Lung (tissue), 11 donors: ENCODE measurements at regions not wholly inside any gene's neighbourhood (a gene's known extent, or its start where the extent isn't known, plus 50 kb on each side); places are given as distances from the start of the nearest gene placed in this dataset.
A peak's percentile ranks its signal among the peaks of the same experiment; 100 is the strongest.

Experiments
- ATAC-seq: fragments of 200-7000 bp; cut with Tn5 transposase; one replicate; pipeline ENCODE4 v1.9.1; 2020; ENCODE audit warnings: moderate number of reproducible peaks; ENCODE audit not compliant: insufficient read depth, low FRiP score
- DNase-seq, 3 donors: peaks; one replicate each; pipeline ENCODE4 v3.0.0-alpha.2; 2013 to 2017
- H3K27ac ChIP-seq, 2 donors: one replicate each; pipeline ENCODE4 v1.5.1; 2013; ENCODE audit warnings: mild to moderate bottlenecking in 2 of 2, moderate library complexity in 2 of 2, control low read depth in 1 of 2, inconsistent platforms in 1 of 2, low read depth in 1 of 2, low read length in 1 of 2
- H3K27me3 ChIP-seq, 3 donors: one replicate each; pipeline ENCODE4 v1.5.1; 2013; ENCODE audit warnings: low read length in 2 of 3; ENCODE audit not compliant: control insufficient read depth in 3 of 3, insufficient read depth in 3 of 3
- H3K36me3 ChIP-seq, 4 donors: one replicate each; pipeline ENCODE4 v1.5.1; 2013; ENCODE audit warnings: low read length in 4 of 4, mild to moderate bottlenecking in 1 of 4, moderate library complexity in 1 of 4; ENCODE audit not compliant: control insufficient read depth in 4 of 4, insufficient read depth in 4 of 4
- H3K4me1 ChIP-seq, 5 donors: one replicate each; pipeline ENCODE4 v1.5.1; 2013; ENCODE audit warnings: low read length in 5 of 5, mild to moderate bottlenecking in 2 of 5, moderate library complexity in 1 of 5; ENCODE audit not compliant: control insufficient read depth in 5 of 5, insufficient read depth in 5 of 5
- H3K4me3 ChIP-seq: one replicate; pipeline ENCODE4 v1.5.1; 2013; ENCODE audit warnings: mild to moderate bottlenecking, control low read depth, moderate library complexity
- H3K9ac ChIP-seq, 2 donors: one replicate each; pipeline ENCODE4 v1.5.1; 2013; ENCODE audit warnings: low read length in 2 of 2, control low read depth in 1 of 2; ENCODE audit not compliant: insufficient read depth in 1 of 2
- H3K9me3 ChIP-seq, 4 donors: one replicate each; pipeline ENCODE4 v1.5.1; 2013; ENCODE audit warnings: low read length in 3 of 4, mild to moderate bottlenecking in 1 of 4, moderate library complexity in 1 of 4; ENCODE audit not compliant: control insufficient read depth in 4 of 4, insufficient read depth in 3 of 4
- WGBS, 2 donors: extraction: QIAGEN DNeasy Blood & Tissue Kit; methylation state at CpG; one replicate each; pipeline ENCODE4 v1.1.7; 2013; 5-methylcytosine and 5-hydroxymethylcytosine counted together
- TF ChIP-seq, protein P1 (sequence below): IDR thresholded peaks from 2 replicates; pipeline ENCODE4 v1.5.1; 2012; ENCODE audit warnings: mild to moderate bottlenecking; ENCODE audit errors: control extremely low read depth, extremely low read depth
- donor health status: control.
- donor health status: control.
- donor health status: Bipolar disorder and iron deficiency.
- donor health status: healthy.
- donor health status: DM: yes; HTN: yes; CAD: no.

DNA sequence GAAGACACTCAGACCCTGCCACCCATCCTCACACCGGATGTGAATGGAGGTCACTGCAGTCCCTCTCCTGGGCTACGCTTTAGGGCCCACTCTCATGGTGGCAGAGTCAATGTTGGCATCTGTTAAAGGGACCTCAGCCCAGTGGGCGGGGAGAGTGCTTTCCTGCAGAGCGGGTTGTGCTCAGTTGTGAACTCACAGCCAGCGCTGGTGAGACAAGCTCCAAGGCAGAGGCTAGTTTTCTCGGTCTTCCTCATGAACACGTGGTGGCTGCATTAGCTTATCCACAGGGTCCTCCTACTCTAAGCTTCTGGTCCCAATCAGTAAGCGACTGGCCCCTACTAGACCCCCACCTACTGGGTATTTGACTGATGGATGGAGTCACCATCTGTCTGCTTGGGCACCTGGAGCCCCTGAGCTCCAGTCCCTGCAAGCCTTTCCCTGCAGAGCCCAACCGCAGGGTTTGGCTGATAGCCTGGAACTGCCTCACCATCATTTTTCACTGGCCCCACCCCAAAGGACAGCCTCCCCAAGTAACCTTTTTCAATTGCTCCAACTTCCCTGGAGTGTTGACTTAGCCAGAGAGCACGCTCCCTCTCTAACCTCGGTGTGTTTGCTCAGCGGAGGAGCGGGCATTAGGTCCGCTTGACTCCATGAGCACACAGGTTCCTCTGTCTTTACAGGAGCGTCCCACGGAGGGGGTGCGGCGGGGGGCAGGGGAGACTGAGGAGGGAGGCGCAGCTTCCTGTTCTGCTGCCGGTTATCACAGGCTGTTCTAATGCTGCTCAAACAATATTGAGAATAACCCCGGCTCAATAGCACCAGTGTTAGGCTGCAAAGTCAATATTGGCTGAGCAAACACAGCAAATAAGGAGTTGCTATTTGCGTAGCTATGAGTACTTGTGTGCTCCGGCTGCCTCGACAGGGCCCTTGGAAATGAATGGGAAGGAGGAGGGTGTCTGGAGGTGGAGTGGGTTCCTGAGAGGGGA, 141.7 kb downstream of the RPLP1 start:
- peak; percentile 83 to 92 (median 91) for DNase-seq
- no peaks in the 10 kb centered on the region for H3K9me3 ChIP-seq
- H3K4me1 ChIP-seq = peaks cover 0 to 29% (median 18%) of the 10 kb centered on the region in 5 donors
- TF ChIP-seq, protein P1, sequence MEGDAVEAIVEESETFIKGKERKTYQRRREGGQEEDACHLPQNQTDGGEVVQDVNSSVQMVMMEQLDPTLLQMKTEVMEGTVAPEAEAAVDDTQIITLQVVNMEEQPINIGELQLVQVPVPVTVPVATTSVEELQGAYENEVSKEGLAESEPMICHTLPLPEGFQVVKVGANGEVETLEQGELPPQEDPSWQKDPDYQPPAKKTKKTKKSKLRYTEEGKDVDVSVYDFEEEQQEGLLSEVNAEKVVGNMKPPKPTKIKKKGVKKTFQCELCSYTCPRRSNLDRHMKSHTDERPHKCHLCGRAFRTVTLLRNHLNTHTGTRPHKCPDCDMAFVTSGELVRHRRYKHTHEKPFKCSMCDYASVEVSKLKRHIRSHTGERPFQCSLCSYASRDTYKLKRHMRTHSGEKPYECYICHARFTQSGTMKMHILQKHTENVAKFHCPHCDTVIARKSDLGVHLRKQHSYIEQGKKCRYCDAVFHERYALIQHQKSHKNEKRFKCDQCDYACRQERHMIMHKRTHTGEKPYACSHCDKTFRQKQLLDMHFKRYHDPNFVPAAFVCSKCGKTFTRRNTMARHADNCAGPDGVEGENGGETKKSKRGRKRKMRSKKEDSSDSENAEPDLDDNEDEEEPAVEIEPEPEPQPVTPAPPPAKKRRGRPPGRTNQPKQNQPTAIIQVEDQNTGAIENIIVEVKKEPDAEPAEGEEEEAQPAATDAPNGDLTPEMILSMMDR = no peak
- peak; percentile 80 for ATAC-seq
- H3K4me3 ChIP-seq = no peak overlapping the region
- no peak overlapping the region for H3K9ac ChIP-seq
- H3K36me3 ChIP-seq = no peaks in the 10 kb centered on the region
- H3K27me3 ChIP-seq = no peaks in the 10 kb centered on the region
- peak overlapping the region in 1 of 2 donors; percentile 36 for H3K27ac ChIP-seq
- 22 to 23% methylated on average over 24 of the region's 24 CpGs for WGBS, 2 donors

DNA sequence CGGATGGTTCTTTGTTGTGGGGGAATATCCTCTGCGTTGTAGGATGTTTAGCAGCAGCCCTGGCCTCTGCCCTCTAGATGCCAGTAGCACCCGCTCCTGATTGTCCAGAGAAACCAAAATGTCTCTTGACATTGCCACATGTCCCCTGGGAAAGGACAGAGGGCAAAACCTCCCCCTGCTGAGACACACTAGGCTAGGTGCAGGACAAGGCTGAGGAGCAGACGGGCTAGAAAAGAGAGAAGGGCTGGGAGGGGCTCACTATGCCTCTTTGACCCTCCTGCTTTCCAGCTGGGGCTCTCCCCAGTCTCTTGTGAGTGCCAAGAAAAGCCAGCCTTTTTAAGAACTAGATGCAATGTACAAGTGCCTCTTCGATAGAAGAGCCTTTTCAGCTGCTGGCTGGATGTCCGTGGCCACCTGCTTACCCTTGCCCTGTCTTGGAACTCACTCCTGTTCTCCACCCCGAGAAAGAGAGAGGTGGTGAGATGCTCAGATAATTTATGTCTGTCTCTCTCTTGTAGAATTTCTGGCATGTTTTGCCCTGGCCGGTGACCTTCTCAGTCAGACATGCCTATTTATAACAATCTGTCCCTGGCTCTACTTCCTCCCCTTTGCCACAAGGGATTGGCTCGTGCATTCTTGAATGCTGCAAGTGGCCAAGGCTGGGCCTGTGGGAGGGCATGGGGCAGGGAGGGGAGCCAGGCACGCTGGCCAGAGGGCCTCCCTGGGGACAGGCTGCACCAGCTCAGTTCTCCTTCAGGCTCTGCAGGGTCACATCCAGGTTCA, 142.6 kb downstream of the RPLP1 start:
- Histone ChIP-seq H3K9ac (no peak overlapping the region), H3K36me3 (no peaks in the 10 kb centered on the region), H3K9me3 (no peaks in the 10 kb centered on the region), H3K27me3 (no peaks in the 10 kb centered on the region), H3K4me3 (no peak overlapping the region), H3K4me1 (peaks cover 0 to 29% (median 18%) of the 10 kb centered on the region in 5 donors), H3K27ac (peak overlapping the region; percentile 37 to 78)
- ATAC-seq (peak; percentile 22), DNase-seq (peak; percentile 50 to 55 (median 50))
- 25 to 40% methylated on average over 10 of the region's 10 CpGs for WGBS, 2 donors
- TF ChIP-seq, protein P1 = no peak

DNA sequence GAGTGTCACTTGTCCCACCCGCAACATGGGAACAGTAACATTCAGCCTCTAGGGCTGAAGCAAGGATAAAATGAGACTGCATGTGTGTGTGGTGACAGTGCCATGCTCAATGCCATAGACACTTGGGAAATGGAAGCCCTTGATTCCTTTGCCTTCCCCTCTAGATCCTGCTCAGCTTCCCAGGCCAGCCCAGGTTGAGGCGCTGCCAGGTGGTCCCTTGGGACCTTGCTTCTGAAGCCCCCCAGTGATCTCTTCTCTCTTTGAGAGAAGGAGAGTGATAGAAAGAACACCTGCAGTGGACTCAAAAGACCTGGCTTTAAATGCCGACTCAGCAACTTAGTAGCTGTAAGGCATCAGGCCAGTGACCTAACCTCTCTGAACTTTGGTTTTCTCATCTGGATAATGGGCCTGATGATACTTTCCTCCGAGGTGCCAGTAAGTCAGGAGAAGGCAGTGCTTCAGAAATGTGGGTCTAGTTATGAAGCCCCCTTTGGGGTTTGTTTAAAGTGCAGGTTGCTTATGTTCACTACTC, 144.5 kb downstream of the RPLP1 start:
- DNase-seq = no peak
- ATAC-seq = no peak
- H3K9ac ChIP-seq = no peak overlapping the region
- 94% methylated on average over 4 of the region's 4 CpGs for WGBS, 2 donors
- TF ChIP-seq, protein P1 = no peak
- no peaks in the 10 kb centered on the region for H3K27me3 ChIP-seq
- H3K4me1 ChIP-seq = peaks cover 0 to 29% (median 15%) of the 10 kb centered on the region in 5 donors
- no peak overlapping the region for H3K4me3 ChIP-seq
- no peaks in the 10 kb centered on the region for H3K9me3 ChIP-seq
- H3K36me3 ChIP-seq = no peaks in the 10 kb centered on the region
- no peak overlapping the region for H3K27ac ChIP-seq
